ENCODE measurements at regions not wholly inside any gene's neighbourhood (a gene's known extent, or its start where the extent isn't known, plus 50 kb on each side); places are given as distances from the start of the nearest gene placed in this dataset.

GRCh38 chr11:92596596-92597317 lies 372.1 kb downstream of the FAT3 start:
- TF ChIP-seq CTCF (conservative IDR thresholded peaks at IDR 0.05 in 1 of 2, IDR thresholded peaks at IDR 0.05 in 1 of 2; ENCODE audit: extremely low read depth in 1 of 2, insufficient read depth in 1 of 2, low read depth in 1 of 2, low read length in 2 of 2) (no peak), EZH2 (IDR thresholded peaks at IDR 0.05; ENCODE audit: borderline replicate concordance, low read length) (no peak)
